Glutamatergic neuron (in vitro differentiated cells): ENCODE measurements at regions not wholly inside any gene's neighbourhood (a gene's known extent, or its start where the extent isn't known, plus 50 kb on each side); places are given as distances from the start of the nearest gene placed in this dataset.

ENCODE experiments used
- DNase-seq: peaks from one replicate; pipeline ENCODE4 v3.0.0; 2022
- H3K27ac Mint-ChIP-seq: one replicate; pipeline ENCODE4 v1.8.0; 2020; ENCODE audit warnings: mild to moderate bottlenecking, mixed read lengths, inconsistent platforms; ENCODE audit not compliant: unreplicated experiment
- H3K27me3 Mint-ChIP-seq: one replicate; pipeline ENCODE4 v1.8.0; 2020; ENCODE audit warnings: mild to moderate bottlenecking, moderate library complexity, mixed read lengths, inconsistent platforms; ENCODE audit not compliant: unreplicated experiment
- H3K36me3 Mint-ChIP-seq: one replicate; pipeline ENCODE4 v1.8.0; 2020; ENCODE audit warnings: mild to moderate bottlenecking, mixed read lengths, inconsistent platforms; ENCODE audit not compliant: unreplicated experiment
- H3K4me1 Mint-ChIP-seq: one replicate; pipeline ENCODE4 v1.8.0; 2020; ENCODE audit warnings: mild to moderate bottlenecking, low read depth, mixed read lengths, inconsistent platforms; ENCODE audit not compliant: unreplicated experiment
- H3K4me3 Mint-ChIP-seq: one replicate; pipeline ENCODE4 v1.8.0; 2020; ENCODE audit warnings: mild to moderate bottlenecking, mixed read lengths, inconsistent platforms; ENCODE audit not compliant: unreplicated experiment
- H3K9me3 Mint-ChIP-seq: one replicate; pipeline ENCODE4 v1.8.0; 2020; ENCODE audit warnings: mild to moderate bottlenecking, moderate library complexity, mixed read lengths, inconsistent platforms; ENCODE audit not compliant: unreplicated experiment
- TF ChIP-seq, protein P1 (sequence below): fragments of 200-600 bp; sonication (generic); IDR thresholded peaks from one replicate; pipeline ENCODE4 v1.5.0; 2021; ENCODE audit not compliant: partially characterized antibody, unreplicated experiment

- Mint-ChIP-seq H3K4me1 (no peaks in the 10 kb centered on the region), H3K27me3 (peaks cover 2% of the 10 kb centered on the region), H3K27ac (no peak overlapping the region), H3K4me3 (no peak overlapping the region), H3K36me3 (peaks cover 4% of the 10 kb centered on the region), H3K9me3 (peaks cover 1% of the 10 kb centered on the region)
- TF ChIP-seq, protein P1, sequence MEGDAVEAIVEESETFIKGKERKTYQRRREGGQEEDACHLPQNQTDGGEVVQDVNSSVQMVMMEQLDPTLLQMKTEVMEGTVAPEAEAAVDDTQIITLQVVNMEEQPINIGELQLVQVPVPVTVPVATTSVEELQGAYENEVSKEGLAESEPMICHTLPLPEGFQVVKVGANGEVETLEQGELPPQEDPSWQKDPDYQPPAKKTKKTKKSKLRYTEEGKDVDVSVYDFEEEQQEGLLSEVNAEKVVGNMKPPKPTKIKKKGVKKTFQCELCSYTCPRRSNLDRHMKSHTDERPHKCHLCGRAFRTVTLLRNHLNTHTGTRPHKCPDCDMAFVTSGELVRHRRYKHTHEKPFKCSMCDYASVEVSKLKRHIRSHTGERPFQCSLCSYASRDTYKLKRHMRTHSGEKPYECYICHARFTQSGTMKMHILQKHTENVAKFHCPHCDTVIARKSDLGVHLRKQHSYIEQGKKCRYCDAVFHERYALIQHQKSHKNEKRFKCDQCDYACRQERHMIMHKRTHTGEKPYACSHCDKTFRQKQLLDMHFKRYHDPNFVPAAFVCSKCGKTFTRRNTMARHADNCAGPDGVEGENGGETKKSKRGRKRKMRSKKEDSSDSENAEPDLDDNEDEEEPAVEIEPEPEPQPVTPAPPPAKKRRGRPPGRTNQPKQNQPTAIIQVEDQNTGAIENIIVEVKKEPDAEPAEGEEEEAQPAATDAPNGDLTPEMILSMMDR = no peak
- no peak for DNase-seq
Observed at GRCh38 chr16:13852827-13853226, 67.1 kb upstream of the ERCC4 start.

DNA sequence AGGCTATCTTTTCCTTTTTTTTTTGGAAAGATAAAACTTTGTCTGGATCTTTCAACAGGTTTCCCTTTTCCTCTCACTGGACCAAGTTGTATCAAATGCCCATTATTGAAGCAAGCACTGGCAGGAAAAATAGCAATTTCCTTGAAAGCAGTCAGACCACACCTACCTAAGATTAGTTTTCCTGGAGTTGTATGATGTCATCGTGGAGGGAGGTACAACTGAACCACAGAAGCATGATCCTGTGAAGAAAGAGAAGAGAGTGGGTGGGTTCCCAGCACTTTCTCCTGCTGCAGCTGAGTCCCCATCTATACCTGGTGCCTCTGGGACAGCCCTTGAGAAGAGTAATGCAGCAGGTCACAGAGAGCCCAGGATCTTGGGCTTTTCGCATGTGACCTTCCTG, 63.6 kb upstream of the ERCC4 start:
- peaks cover 1% of the 10 kb centered on the region for H3K36me3 Mint-ChIP-seq
- no peak for DNase-seq
- H3K27me3 Mint-ChIP-seq = peaks cover 2% of the 10 kb centered on the region
- H3K4me1 Mint-ChIP-seq = no peaks in the 10 kb centered on the region
- H3K4me3 Mint-ChIP-seq = no peak overlapping the region
- peaks cover 3% of the 10 kb centered on the region for H3K9me3 Mint-ChIP-seq
- H3K27ac Mint-ChIP-seq = no peak overlapping the region
- TF ChIP-seq, protein P1 = no peak

DNA sequence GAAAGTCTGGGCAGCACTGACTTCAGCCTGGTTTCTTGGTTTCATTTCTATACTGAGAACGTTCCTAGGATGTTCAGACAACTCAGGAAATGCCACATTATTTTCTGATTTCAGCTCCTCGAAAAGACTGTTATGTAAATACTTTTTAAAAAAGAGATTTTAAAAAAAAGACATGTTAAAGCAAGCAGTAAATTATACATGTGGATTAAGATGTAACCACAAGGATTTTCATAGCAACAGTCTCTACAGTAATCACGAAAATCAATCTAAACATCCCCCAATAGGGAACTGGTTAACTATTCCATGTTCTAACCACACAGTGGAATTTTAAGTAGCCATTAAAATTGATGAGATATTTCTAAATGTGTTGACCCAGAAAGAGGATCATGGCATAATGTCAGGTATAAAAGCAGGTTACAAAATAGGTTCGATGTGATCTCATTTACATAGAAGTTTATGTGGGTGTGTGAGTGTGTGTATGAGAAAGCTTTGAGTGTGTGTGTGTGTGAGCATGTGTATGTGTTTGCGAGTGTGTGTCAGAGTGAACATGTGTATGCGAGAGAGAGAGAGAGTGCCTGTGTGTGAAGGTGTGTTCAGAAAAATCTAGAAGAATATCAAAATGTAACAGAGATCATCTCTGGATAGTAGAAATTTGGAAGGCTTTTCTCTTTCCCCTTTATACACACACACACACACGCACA, 63.0 kb upstream of the ERCC4 start:
- H3K4me3 Mint-ChIP-seq = no peak overlapping the region
- H3K36me3 Mint-ChIP-seq = no peaks in the 10 kb centered on the region
- DNase-seq = no peak
- H3K4me1 Mint-ChIP-seq = no peaks in the 10 kb centered on the region
- TF ChIP-seq, protein P1 = no peak
- H3K27ac Mint-ChIP-seq = no peak overlapping the region
- H3K27me3 Mint-ChIP-seq = peaks cover 2% of the 10 kb centered on the region
- peaks cover 3% of the 10 kb centered on the region for H3K9me3 Mint-ChIP-seq

DNA sequence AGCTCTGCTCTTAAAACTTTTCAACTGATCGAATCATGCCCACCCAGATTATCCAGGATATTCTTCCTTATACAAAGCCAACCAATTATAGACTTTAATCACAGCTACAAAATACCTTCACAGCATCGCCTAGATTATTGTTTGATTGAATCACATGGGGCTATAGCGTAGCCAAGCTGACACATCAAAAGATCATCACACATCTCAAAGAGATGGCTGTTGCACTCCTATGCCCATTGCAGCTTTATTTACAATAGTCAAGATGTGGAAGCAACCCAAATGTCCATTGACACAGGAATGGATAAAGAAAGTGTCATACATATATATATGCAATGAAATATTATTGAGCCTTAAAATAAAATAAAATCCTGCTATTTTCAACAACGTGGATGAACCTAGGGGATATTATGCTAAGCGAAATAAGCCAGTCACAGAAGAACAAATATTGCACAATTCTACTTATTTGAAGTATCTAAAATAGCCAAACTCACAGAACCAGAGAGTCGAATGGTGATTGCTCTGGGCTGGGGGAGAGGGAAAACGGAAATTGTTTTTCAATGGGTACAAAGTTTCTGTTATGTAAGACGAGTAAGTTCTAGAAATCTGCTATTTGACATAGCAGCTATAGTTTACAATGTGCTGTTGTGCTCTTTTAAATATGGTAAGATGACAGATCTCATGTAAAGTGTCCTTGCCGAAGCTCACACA, 60.9 kb upstream of the ERCC4 start:
- no peak overlapping the region for H3K27ac Mint-ChIP-seq
- no peak overlapping the region for H3K4me3 Mint-ChIP-seq
- no peaks in the 10 kb centered on the region for H3K36me3 Mint-ChIP-seq
- TF ChIP-seq, protein P1 = no peak
- peaks cover 2% of the 10 kb centered on the region for H3K27me3 Mint-ChIP-seq
- H3K4me1 Mint-ChIP-seq = no peaks in the 10 kb centered on the region
- DNase-seq = no peak
- peaks cover 5% of the 10 kb centered on the region for H3K9me3 Mint-ChIP-seq
